ENCODE measurements at regions not wholly inside any gene's neighbourhood (a gene's known extent, or its start where the extent isn't known, plus 50 kb on each side); places are given as distances from the start of the nearest gene placed in this dataset.

- TF ChIP-seq, protein P1, sequence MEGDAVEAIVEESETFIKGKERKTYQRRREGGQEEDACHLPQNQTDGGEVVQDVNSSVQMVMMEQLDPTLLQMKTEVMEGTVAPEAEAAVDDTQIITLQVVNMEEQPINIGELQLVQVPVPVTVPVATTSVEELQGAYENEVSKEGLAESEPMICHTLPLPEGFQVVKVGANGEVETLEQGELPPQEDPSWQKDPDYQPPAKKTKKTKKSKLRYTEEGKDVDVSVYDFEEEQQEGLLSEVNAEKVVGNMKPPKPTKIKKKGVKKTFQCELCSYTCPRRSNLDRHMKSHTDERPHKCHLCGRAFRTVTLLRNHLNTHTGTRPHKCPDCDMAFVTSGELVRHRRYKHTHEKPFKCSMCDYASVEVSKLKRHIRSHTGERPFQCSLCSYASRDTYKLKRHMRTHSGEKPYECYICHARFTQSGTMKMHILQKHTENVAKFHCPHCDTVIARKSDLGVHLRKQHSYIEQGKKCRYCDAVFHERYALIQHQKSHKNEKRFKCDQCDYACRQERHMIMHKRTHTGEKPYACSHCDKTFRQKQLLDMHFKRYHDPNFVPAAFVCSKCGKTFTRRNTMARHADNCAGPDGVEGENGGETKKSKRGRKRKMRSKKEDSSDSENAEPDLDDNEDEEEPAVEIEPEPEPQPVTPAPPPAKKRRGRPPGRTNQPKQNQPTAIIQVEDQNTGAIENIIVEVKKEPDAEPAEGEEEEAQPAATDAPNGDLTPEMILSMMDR (IDR thresholded peaks at IDR 0.05) = no peak
- TF ChIP-seq POLR2AphosphoS5 (IDR thresholded peaks at IDR 0.05) = no peak
- no peak for TF ChIP-seq POLR2A (IDR thresholded peaks at IDR 0.05)
- no peak for TF ChIP-seq EP300 (IDR thresholded peaks at IDR 0.05)
These were observed 386.2 kb downstream of the MEIS1 start for GRCh38 chr2:66821168-66821567.
